GM23338 (cell line): ENCODE measurements at regions not wholly inside any gene's neighbourhood (a gene's known extent, or its start where the extent isn't known, plus 50 kb on each side); places are given as distances from the start of the nearest gene placed in this dataset.

Source experiments
- CREB1 ChIP-seq: fragments of 250-450 bp; sonication (Bioruptor Pico); IDR thresholded peaks from 2 replicates; pipeline ENCODE4 v1.5.0; 2020; ENCODE audit warnings: low read depth, mild to moderate bottlenecking, moderate library complexity
- EZH2 ChIP-seq: fragments of 200-600 bp; sonication (generic); IDR thresholded peaks from one replicate; pipeline ENCODE4 v1.8.0; 2017; ENCODE audit warnings: antibody characterized with exemption, mild to moderate bottlenecking, low read depth; ENCODE audit not compliant: unreplicated experiment
- EZH2phosphoT487 ChIP-seq: fragments of 200-600 bp; sonication (generic); IDR thresholded peaks from one replicate; pipeline ENCODE4 v1.8.1; 2018; ENCODE audit warnings: antibody characterized with exemption; ENCODE audit not compliant: unreplicated experiment
- JUNB ChIP-seq: IDR thresholded peaks from one replicate; pipeline ENCODE4 v1.6.1; 2016; ENCODE audit warnings: antibody characterized with exemption; ENCODE audit not compliant: unreplicated experiment
- NANOG ChIP-seq: IDR thresholded peaks from 2 replicates; pipeline ENCODE4 v1.6.1; 2016; ENCODE audit warnings: antibody characterized with exemption, borderline replicate concordance
- POLR2AphosphoS5 ChIP-seq: IDR thresholded peaks from 2 replicates; pipeline ENCODE4 v1.6.1; 2016; ENCODE audit warnings: antibody characterized with exemption, low read depth
- STAT1 ChIP-seq: IDR thresholded peaks from one replicate; pipeline ENCODE4 v1.6.1; 2016; ENCODE audit warnings: antibody characterized with exemption; ENCODE audit not compliant: unreplicated experiment
- ZNF114 ChIP-seq: fragments of 250-450 bp; sonication (Bioruptor Pico); IDR thresholded peaks from 2 replicates; pipeline ENCODE4 v1.5.0; 2020; ENCODE audit warnings: mild to moderate bottlenecking, moderate library complexity
- ZNF331 ChIP-seq: fragments of 250-450 bp; sonication (Bioruptor Pico); IDR thresholded peaks from 2 replicates; pipeline ENCODE4 v1.5.0; 2020; ENCODE audit warnings: low read depth, mild to moderate bottlenecking, moderate library complexity
- TF ChIP-seq, protein P1 (sequence below), 2 experiments: fragments of 200-600 bp in 1 of 2; sonication (generic) in 1 of 2; conservative IDR thresholded peaks; 2 replicates each; pipeline versions ENCODE4 v1.5.1 to v1.6.1; 2016 to 2017; ENCODE audit warnings: antibody characterized with exemption in 2 of 2, low read depth in 2 of 2, mild to moderate bottlenecking in 2 of 2, moderate library complexity in 1 of 2
- TF ChIP-seq, protein P2 (sequence below): IDR thresholded peaks from one replicate; pipeline ENCODE4 v1.6.1; 2018; ENCODE audit warnings: antibody characterized with exemption; ENCODE audit not compliant: unreplicated experiment
- TF ChIP-seq, protein P3 (sequence below): IDR thresholded peaks from 2 replicates; pipeline ENCODE4 v1.6.1; 2016; ENCODE audit warnings: antibody characterized with exemption

DNA sequence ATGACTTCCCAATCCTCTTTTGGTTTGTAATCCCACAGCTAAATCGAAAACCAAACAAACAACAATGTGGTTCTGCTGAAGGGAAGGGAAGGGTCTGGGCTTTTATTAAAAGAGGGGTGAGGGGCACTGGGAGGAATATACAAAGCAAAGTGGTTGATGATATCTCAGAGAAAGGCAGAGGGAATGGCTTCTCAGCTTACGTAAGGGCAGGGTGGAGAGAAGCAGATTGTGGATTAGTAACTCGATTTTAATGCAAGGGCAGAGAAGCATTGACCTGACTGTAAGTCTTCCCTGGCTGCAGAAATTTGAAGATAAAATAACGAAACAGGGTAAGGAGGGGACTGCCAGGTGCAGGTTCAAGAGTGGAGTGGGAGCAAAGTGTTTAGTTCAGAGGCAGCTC lies 438.2 kb upstream of the LRRC7 start:
- TF ChIP-seq POLR2AphosphoS5 (no peak), JUNB (no peak), EZH2 (no peak), EZH2phosphoT487 (no peak), CREB1 (CRISPR knock-in tag) (no peak), ZNF114 (CRISPR knock-in tag) (no peak), STAT1 (no peak), NANOG (no peak), ZNF331 (no peak)
- TF ChIP-seq, protein P1, sequence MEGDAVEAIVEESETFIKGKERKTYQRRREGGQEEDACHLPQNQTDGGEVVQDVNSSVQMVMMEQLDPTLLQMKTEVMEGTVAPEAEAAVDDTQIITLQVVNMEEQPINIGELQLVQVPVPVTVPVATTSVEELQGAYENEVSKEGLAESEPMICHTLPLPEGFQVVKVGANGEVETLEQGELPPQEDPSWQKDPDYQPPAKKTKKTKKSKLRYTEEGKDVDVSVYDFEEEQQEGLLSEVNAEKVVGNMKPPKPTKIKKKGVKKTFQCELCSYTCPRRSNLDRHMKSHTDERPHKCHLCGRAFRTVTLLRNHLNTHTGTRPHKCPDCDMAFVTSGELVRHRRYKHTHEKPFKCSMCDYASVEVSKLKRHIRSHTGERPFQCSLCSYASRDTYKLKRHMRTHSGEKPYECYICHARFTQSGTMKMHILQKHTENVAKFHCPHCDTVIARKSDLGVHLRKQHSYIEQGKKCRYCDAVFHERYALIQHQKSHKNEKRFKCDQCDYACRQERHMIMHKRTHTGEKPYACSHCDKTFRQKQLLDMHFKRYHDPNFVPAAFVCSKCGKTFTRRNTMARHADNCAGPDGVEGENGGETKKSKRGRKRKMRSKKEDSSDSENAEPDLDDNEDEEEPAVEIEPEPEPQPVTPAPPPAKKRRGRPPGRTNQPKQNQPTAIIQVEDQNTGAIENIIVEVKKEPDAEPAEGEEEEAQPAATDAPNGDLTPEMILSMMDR (conservative IDR thresholded peaks at IDR 0.05; ENCODE audit: low read depth in 2 of 2) = no peak
- TF ChIP-seq, protein P2, sequence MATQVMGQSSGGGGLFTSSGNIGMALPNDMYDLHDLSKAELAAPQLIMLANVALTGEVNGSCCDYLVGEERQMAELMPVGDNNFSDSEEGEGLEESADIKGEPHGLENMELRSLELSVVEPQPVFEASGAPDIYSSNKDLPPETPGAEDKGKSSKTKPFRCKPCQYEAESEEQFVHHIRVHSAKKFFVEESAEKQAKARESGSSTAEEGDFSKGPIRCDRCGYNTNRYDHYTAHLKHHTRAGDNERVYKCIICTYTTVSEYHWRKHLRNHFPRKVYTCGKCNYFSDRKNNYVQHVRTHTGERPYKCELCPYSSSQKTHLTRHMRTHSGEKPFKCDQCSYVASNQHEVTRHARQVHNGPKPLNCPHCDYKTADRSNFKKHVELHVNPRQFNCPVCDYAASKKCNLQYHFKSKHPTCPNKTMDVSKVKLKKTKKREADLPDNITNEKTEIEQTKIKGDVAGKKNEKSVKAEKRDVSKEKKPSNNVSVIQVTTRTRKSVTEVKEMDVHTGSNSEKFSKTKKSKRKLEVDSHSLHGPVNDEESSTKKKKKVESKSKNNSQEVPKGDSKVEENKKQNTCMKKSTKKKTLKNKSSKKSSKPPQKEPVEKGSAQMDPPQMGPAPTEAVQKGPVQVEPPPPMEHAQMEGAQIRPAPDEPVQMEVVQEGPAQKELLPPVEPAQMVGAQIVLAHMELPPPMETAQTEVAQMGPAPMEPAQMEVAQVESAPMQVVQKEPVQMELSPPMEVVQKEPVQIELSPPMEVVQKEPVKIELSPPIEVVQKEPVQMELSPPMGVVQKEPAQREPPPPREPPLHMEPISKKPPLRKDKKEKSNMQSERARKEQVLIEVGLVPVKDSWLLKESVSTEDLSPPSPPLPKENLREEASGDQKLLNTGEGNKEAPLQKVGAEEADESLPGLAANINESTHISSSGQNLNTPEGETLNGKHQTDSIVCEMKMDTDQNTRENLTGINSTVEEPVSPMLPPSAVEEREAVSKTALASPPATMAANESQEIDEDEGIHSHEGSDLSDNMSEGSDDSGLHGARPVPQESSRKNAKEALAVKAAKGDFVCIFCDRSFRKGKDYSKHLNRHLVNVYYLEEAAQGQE = no peak
- TF ChIP-seq, protein P3, sequence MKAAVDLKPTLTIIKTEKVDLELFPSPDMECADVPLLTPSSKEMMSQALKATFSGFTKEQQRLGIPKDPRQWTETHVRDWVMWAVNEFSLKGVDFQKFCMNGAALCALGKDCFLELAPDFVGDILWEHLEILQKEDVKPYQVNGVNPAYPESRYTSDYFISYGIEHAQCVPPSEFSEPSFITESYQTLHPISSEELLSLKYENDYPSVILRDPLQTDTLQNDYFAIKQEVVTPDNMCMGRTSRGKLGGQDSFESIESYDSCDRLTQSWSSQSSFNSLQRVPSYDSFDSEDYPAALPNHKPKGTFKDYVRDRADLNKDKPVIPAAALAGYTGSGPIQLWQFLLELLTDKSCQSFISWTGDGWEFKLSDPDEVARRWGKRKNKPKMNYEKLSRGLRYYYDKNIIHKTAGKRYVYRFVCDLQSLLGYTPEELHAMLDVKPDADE = no peak
